NCI-H345 treated with DMSO at 0.1 percent for 48 hours (cell line): ENCODE measurements at regions not wholly inside any gene's neighbourhood (a gene's known extent, or its start where the extent isn't known, plus 50 kb on each side); places are given as distances from the start of the nearest gene placed in this dataset.
"Not testable (repeated sequence)": the region's sequence is repeated elsewhere in the genome, so short reads cannot be mapped to it uniquely, and the experiment has no call there.

Source experiments
- DNase-seq: peaks from one replicate; lab custom pipeline; 2025; ENCODE audit not compliant: unreplicated experiment; lab: John Stamatoyannopoulos, UW

GRCh38 chr21:18114810-18115209, 129.8 kb upstream of the CHODL start:
- DNase-seq: no peak

- DNase-seq: no peak
These were observed 139.8 kb upstream of the CHODL start for GRCh38 chr21:18104802-18105201.

GRCh38 chr21:18096413-18096812, 148.2 kb upstream of the CHODL start:
- not testable (repeated sequence) for DNase-seq

GRCh38 chr21:18089786-18090185, 154.8 kb upstream of the CHODL start:
- no peak for DNase-seq

DNA sequence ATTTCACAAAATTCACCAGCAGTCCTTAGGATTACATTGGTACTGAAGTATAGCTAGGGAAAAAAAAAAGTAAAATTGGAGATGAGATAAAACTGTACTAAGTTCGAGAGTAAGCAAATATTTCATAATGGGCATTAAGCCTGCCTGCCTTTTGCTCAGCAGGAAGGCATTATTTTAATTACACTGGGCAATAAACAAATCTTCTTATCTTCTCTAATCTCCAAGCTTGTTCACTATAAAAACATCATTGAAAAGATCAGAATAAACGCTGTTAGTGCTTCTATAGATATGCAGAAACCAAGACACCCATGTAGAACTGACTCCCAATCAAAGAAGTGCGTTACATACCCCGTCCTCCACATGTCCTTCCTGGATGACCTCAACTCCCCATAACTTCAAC, 174.2 kb upstream of the CHODL start:
- DNase-seq: no peak

- no peak for DNase-seq
These were observed 174.8 kb upstream of the CHODL start for GRCh38 chr21:18069875-18070274.

- DNase-seq: no peak
These were observed 184.2 kb upstream of the CHODL start for GRCh38 chr21:18060402-18060801.

DNA sequence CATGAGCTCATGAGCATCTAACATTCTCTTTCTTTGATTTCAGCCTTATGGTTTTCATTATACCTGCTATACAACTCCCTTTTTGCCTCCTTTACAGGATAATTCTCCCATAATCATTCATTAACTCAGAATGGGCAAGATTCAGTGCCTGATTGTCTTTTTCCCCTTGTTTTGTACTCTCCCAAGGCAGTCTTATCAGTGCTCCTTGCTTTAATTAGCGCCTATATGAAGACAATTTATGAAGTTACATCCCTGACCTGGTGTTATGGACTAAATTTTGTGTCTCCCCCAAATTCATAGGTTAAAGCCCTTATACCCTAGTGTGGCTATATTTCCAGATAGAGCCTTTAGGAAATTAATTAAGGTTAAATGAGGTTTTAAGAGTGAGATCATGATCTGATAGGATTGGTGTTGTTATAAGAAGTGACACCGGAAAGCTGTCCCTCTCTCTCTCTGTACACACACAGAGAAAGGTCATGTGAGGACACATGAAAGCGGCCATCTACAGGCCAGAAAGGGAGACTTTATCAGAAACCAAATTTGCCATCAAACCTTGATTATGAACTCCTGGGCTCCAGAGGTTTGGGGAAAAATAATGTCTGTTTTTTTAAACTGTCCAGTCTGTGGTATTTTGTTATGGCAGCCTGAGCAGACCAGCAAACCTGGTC, 185.8 kb upstream of the CHODL start:
- no peak for DNase-seq

- DNase-seq: no peak
These were observed 191.5 kb upstream of the CHODL start for GRCh38 chr21:18053151-18053550.

GRCh38 chr21:18049461-18049860, 195.2 kb upstream of the CHODL start:
- DNase-seq: no peak

GRCh38 chr21:18041012-18041411, 203.6 kb upstream of the CHODL start:
- DNase-seq: peak; percentile 50

DNA sequence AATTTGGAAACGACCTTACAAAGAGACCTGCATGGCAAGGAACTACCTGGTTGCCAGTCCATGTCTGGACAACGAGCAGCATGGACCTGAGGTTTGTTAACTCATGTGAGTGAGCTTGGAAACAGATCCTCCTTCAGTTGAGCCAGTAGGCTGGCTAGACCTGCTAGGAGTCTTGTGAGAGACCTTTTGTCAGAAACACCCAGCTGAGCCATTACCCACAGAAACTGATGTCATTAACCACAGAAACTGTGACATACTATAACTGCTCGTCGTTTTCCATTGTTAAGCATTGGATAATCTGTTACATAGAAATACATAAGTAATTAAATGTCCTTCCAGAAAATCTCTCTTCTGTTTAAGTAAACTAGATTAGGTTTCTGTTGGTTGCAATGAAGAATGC, 211.1 kb upstream of the C21orf91 start:
- no peak for DNase-seq

GRCh38 chr21:18026359-18026758, 207.2 kb upstream of the C21orf91 start:
- DNase-seq: no peak

GRCh38 chr21:18023711-18024110, 204.6 kb upstream of the C21orf91 start:
- no peak for DNase-seq

- DNase-seq: no peak
These were observed 204.0 kb upstream of the C21orf91 start for GRCh38 chr21:18023157-18023556.

- peak; percentile 53 for DNase-seq
These were observed 188.0 kb upstream of the C21orf91 start for GRCh38 chr21:18007121-18007520.

- peak; percentile 53 for DNase-seq
These were observed 187.5 kb upstream of the C21orf91 start for GRCh38 chr21:18006691-18007090.

DNA sequence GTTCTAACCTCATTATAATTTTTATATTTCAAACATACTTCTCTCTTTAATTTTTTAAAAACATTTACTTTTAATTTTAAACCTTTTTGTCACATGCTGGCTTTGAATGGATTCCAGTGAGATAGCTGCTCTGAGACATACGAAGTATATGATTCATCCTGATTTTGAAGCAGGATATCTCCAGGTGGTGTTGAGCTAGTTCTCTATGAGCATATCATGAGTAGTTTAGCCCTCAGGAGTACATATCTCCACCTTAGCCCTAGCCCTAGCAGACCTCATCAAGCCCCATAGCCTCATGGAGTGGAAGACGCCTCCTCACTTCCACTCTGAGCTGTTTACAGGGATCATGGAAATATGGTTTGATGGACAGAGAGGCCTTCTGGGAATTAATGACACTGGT, 183.2 kb upstream of the C21orf91 start:
- no peak for DNase-seq

DNA sequence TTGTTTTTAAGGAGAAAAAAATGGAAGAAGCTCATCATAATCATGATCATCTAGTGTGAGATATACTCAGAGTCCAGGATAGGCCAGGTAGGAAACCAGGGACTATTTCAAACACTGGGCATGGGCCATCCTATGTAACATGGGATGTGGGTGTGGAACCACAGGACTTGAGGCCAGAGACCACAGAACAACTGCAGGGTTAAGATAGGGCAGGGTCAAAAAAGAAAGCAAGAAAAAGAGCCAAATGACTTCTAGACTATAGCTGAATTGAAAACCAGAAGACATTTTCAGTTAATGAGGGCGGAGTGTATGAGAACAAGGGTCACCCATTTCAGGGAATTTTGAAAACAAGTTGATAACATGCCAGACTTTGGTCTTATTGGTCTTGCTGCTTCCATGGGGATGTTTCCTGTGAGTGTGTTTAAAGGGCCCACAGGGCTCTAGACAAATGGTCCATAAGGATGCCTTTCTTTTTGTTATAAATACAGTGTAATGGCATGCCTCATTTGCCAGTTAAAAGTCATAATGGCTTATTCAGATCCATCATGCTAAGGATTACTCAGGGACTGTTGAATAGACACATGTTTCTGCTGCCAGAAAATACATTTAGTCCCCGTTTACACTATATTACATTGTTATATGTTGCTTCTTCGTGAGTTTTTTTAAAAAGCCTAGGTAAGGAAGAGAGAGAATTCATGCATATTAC, 182.0 kb upstream of the C21orf91 start:
- peak; percentile 65 for DNase-seq

- not testable (repeated sequence) for DNase-seq
These were observed 179.4 kb upstream of the C21orf91 start for GRCh38 chr21:17998599-17998998.

GRCh38 chr21:17989780-17990179, 170.6 kb upstream of the C21orf91 start:
- DNase-seq: peak; percentile 26

- no peak for DNase-seq
These were observed 168.9 kb upstream of the C21orf91 start for GRCh38 chr21:17988102-17988437.
